ENCODE measurements at regions not wholly inside any gene's neighbourhood (a gene's known extent, or its start where the extent isn't known, plus 50 kb on each side); places are given as distances from the start of the nearest gene placed in this dataset.

- TF ChIP-seq CTCF (IDR thresholded peaks at IDR 0.05) (no peak), EP300 (IDR thresholded peaks at IDR 0.05) (no peak), POLR2AphosphoS5 (IDR thresholded peaks at IDR 0.05) (no peak)
Measured at GRCh38 chr5:174785120-174785680, 60.8 kb downstream of the MSX2 start.

Data from sigmoid colon (tissue), 4 donors.